Progenitor cell of endocrine pancreas (in vitro differentiated cells): ENCODE measurements at regions not wholly inside any gene's neighbourhood (a gene's known extent, or its start where the extent isn't known, plus 50 kb on each side); places are given as distances from the start of the nearest gene placed in this dataset.

Experiments used
- DNase-seq: peaks from one replicate; pipeline ENCODE4 v3.0.0; 2021; ENCODE audit warnings: low spot score; ENCODE audit not compliant: unreplicated experiment
- H3K27ac Mint-ChIP-seq: 2 replicates; pipeline ENCODE4 v1.8.0; 2021; ENCODE audit warnings: mild to moderate bottlenecking, moderate library complexity, mixed read lengths
- H3K27me3 Mint-ChIP-seq: 2 replicates; pipeline ENCODE4 v1.8.0; 2021; ENCODE audit warnings: mixed read lengths
- H3K36me3 Mint-ChIP-seq: 2 replicates; pipeline ENCODE4 v1.8.0; 2022; ENCODE audit warnings: mixed read lengths; ENCODE audit not compliant: insufficient read depth
- H3K4me1 Mint-ChIP-seq: 2 replicates; pipeline ENCODE4 v1.8.0; 2021; ENCODE audit warnings: low read depth, mixed read lengths
- H3K4me3 Mint-ChIP-seq: 2 replicates; pipeline ENCODE4 v1.8.0; 2021; ENCODE audit warnings: low read depth, mild to moderate bottlenecking, moderate library complexity, mixed read lengths
- H3K9me3 Mint-ChIP-seq: 2 replicates; pipeline ENCODE4 v1.8.0; 2021; ENCODE audit warnings: low read depth, mixed read lengths
- CTCF ChIP-seq: fragments of 200-600 bp; sonication (generic); IDR thresholded peaks from one replicate; pipeline ENCODE4 v1.5.0; 2021; ENCODE audit warnings: antibody characterized with exemption, mild to moderate bottlenecking; ENCODE audit not compliant: unreplicated experiment

DNA sequence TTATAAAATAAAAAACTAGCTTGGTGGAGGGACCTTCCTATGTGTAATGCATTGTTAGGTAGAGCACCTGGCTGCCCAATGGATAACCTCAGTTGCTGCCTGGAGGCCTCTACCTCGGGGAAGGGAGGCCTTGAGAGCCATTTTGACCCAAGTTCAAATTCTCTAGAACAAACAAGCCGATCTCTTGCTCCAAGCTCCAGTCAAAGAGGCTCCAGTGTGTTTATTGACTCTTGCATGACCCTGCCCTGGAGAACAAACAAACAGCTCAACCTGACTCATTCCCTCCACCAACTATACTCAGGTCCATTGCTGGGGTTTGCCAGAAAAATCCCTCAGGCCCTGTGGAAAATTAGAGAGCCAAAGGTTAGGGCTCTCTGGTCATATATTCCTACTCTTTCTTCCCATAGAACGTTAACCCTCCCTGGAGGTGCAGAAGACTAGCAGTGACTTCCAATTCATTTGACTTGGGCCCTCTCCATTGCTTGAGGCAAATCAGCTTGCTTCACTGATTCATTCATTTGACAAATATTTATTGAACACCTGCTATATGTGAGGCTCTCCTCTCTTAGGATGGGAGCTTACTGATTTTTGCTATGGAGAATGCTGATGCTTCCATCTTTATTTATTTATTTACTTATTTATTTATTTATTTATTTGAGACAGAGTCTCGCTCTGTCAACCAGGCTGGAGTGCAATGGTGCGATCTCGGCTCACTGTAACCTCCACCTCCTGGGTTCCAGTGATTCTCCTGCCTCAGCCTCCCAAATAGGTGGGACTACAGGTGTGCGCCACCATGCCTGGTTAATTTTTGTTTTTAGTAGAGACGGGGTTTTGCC lies 73.7 kb upstream of the CISTR start:
- H3K36me3 Mint-ChIP-seq: no peaks in the 10 kb centered on the region
- H3K9me3 Mint-ChIP-seq: no peaks in the 10 kb centered on the region
- TF ChIP-seq CTCF: no peak
- no peak overlapping the region for H3K4me3 Mint-ChIP-seq
- peaks cover 12% of the 10 kb centered on the region for H3K4me1 Mint-ChIP-seq
- no peak overlapping the region for H3K27ac Mint-ChIP-seq
- DNase-seq: no peak
- peaks cover 22% of the 10 kb centered on the region for H3K27me3 Mint-ChIP-seq

DNA sequence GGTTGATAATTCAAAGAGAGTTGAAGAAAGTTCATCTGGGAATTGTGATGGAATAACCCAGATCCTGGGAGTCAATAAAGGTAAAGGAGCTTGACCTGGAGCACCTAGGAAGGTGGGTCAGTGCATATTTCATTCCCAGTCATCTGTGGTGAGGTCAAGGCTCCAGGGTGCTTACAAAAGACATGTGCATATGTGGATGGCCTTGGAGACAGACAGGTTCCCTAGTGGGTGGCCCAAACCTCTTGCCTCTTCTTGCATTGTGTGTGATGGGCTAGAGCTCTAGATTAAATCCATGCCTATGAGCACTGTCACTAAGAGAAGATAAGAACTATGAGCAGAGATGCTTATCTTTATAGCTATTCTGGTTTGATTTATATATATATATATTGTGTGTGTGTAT lies 75.5 kb upstream of the CISTR start:
- no peaks in the 10 kb centered on the region for H3K36me3 Mint-ChIP-seq
- no peaks in the 10 kb centered on the region for H3K9me3 Mint-ChIP-seq
- DNase-seq: no peak
- H3K4me3 Mint-ChIP-seq: no peak overlapping the region
- peaks cover 12% of the 10 kb centered on the region for H3K4me1 Mint-ChIP-seq
- H3K27me3 Mint-ChIP-seq: peaks cover 11% of the 10 kb centered on the region
- TF ChIP-seq CTCF: no peak
- H3K27ac Mint-ChIP-seq: no peak overlapping the region

DNA sequence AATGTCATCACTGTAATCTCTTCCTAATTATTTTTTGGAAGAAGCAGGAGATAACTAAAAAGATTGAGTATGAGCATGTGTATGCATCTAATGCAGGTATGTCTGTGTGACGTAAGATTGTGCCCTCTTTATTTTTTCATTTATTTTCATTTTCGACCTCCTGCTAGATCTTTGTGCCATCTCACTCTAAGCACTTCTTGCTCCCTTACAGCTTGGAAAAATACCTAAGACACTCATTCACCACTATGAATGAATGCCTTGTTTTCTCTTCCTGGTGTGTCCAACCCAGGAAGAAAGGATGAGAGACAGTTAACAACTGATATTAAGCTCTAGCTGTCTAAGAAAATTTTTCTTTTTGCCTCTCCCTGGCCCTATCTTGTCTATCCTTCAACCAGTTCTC lies 76.8 kb upstream of the CISTR start:
- Mint-ChIP-seq H3K36me3 (no peaks in the 10 kb centered on the region), H3K9me3 (no peaks in the 10 kb centered on the region), H3K4me1 (peaks cover 12% of the 10 kb centered on the region), H3K27ac (no peak overlapping the region), H3K4me3 (no peak overlapping the region), H3K27me3 (peaks cover 7% of the 10 kb centered on the region)
- TF ChIP-seq CTCF: no peak
- DNase-seq: no peak

DNA sequence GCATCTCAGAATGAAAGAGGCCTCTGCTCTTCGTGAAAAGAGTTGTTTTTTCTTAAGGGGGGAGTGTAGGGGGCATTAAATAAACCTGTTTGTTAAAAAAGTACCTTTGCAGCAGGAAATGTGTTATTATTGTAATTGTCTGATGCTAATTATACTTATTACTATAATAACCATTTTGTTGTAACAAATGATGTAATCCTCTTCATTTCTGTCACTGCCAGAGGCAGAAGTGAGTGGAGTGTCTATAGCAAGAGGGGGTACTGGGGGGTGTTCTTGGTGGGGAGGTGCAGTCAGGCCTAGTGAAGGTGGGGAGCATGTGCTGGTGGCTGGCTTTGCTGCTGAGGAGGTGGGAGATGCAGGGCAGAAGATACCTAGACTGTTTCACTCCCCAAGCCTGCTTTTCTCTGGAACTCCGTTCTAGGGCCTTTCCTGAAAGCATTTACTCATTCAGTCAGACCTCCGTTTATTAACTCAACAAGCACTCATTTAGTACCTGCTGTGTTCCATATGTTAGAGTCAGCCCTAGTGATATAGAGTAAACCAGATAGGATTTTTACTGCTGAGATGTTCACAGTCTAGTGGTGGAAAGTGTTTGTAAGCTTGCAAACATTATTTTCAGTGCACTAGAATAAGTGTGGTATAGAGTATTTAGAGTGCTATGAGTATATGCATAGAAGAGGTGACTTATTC lies 77.5 kb upstream of the CISTR start:
- Mint-ChIP-seq H3K4me1 (peaks cover 12% of the 10 kb centered on the region), H3K27me3 (peaks cover 10% of the 10 kb centered on the region)

More for the DNA sequence above, 77.5 kb upstream of the CISTR start:
- TF ChIP-seq CTCF: no peak
- Mint-ChIP-seq H3K4me3 (no peak overlapping the region), H3K36me3 (no peaks in the 10 kb centered on the region), H3K27ac (no peak overlapping the region), H3K9me3 (no peaks in the 10 kb centered on the region)
- DNase-seq: no peak
